ENCODE measurements at regions not wholly inside any gene's neighbourhood (a gene's known extent, or its start where the extent isn't known, plus 50 kb on each side); places are given as distances from the start of the nearest gene placed in this dataset.

DNA sequence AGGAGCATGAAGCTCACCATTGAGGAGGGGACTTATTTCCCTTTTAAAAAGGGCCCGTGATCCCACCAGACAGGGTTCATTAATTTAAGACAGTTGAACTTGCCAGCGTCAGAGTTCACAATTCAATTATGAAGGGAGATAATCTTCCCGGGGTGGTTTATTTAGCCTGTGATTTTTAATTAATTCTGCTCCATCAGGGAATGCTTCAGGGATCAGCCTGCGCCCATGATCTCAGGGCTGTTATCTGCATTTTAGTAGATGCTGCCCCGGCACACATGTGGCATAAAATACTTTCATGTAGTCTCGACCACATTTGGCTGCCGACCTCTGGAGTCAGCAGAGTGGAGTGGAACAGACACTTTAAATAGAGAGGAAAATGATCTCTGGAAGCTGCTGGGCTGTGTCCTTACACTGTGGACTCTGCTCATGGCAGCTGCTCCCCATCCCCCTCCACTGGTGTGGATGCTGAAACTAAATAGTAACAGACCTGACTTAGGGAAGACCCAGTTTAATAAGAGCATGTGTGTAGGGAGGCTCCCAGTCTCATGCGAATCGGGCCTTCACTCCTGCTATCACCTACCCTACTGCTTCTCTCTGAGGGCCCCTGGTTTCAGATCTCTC is 256.9 kb downstream of the TEX29 start:
- intact Hi-C loops (cut with DNase I, micrococcal nuclease), result no loop called here
- no peaks in the 10 kb centered on the region for H3K4me1 Mint-ChIP-seq (ENCODE audit: low read depth)
- ChIA-PET POLR2A (no interaction called here), CTCF (no interaction called here)
- H3K36me3 Mint-ChIP-seq (ENCODE audit: low read depth), result no peaks in the 10 kb centered on the region
- ATAC-seq (ENCODE audit: poor library complexity) (no peak), DNase-seq (no peak)
- H3K4me3 Mint-ChIP-seq, result no peak overlapping the region
- Histone ChIP-seq H3K9me3 (ENCODE audit: control insufficient read depth in 1 of 2, insufficient read depth in 1 of 2, low read length in 2 of 2) (peaks cover 18 to 42% of the 10 kb centered on the region in 2 experiments), H3K36me3 (ENCODE audit: insufficient read depth, low read length) (no peaks in the 10 kb centered on the region), H3K4me1 (ENCODE audit: insufficient read depth, low read length) (no peaks in the 10 kb centered on the region), H3K27me3 (ENCODE audit: control insufficient read depth in 1 of 2, insufficient read depth in 2 of 2, low read length in 2 of 2) (no peaks in the 10 kb centered on the region), H3K27ac (ENCODE audit: low read depth in 1 of 2, low read length in 2 of 2) (no peak overlapping the region), H3K4me3 (ENCODE audit: low read length) (no peak overlapping the region)
- no peak overlapping the region for H3K27ac Mint-ChIP-seq
- no peaks in the 10 kb centered on the region for H3K27me3 Mint-ChIP-seq
- TF ChIP-seq, protein P1, sequence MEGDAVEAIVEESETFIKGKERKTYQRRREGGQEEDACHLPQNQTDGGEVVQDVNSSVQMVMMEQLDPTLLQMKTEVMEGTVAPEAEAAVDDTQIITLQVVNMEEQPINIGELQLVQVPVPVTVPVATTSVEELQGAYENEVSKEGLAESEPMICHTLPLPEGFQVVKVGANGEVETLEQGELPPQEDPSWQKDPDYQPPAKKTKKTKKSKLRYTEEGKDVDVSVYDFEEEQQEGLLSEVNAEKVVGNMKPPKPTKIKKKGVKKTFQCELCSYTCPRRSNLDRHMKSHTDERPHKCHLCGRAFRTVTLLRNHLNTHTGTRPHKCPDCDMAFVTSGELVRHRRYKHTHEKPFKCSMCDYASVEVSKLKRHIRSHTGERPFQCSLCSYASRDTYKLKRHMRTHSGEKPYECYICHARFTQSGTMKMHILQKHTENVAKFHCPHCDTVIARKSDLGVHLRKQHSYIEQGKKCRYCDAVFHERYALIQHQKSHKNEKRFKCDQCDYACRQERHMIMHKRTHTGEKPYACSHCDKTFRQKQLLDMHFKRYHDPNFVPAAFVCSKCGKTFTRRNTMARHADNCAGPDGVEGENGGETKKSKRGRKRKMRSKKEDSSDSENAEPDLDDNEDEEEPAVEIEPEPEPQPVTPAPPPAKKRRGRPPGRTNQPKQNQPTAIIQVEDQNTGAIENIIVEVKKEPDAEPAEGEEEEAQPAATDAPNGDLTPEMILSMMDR (IDR thresholded peaks at IDR 0.05), result no peak
- peaks cover 2% of the 10 kb centered on the region for H3K9me3 Mint-ChIP-seq

DNA sequence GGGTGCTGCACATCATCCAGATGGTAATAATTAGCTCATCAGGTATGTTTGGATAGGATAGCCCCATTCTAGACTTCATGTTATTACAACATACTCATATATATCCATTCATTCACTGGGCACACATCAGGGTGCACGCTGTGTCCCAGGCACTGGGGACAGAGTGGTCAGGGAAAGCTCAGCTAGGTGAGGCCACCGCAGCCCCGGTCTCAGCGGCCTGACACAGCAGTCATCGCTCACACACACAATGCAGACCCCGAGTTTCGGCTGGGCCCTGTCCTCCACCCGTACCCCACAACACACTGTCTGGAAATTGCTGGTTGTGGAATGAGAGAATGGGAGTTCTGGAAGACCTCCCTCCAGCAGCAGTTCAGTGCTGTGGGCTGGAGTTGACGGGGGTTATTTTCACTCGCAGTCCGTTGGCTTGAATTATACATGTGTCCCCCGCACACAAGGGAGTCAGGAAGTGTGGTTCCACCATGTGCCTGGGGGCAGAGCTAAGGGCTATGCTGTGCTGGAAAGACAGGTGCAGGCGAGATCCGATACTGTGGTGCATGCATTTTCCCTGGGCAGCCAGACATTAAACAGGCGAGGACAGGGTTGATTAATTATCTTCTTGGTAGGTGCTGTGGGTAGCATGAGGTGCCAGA is 257.6 kb downstream of the TEX29 start:
- intact Hi-C loops (cut with DNase I, micrococcal nuclease), result no loop called here
- Mint-ChIP-seq H3K27me3 (no peaks in the 10 kb centered on the region), H3K9me3 (peaks cover 2% of the 10 kb centered on the region), H3K4me1 (ENCODE audit: low read depth) (no peaks in the 10 kb centered on the region), H3K27ac (no peak overlapping the region), H3K36me3 (ENCODE audit: low read depth) (no peaks in the 10 kb centered on the region), H3K4me3 (no peak overlapping the region)
- Histone ChIP-seq H3K4me1 (ENCODE audit: insufficient read depth, low read length) (no peaks in the 10 kb centered on the region), H3K36me3 (ENCODE audit: insufficient read depth, low read length) (no peaks in the 10 kb centered on the region), H3K27ac (ENCODE audit: low read depth in 1 of 2, low read length in 2 of 2) (no peak overlapping the region), H3K4me3 (ENCODE audit: low read length) (no peak overlapping the region), H3K9me3 (ENCODE audit: control insufficient read depth in 1 of 2, insufficient read depth in 1 of 2, low read length in 2 of 2) (peaks cover 18 to 37% of the 10 kb centered on the region in 2 experiments), H3K27me3 (ENCODE audit: control insufficient read depth in 1 of 2, insufficient read depth in 2 of 2, low read length in 2 of 2) (no peaks in the 10 kb centered on the region)
- CTCF ChIA-PET, result no interaction called here
- DNase-seq (no peak), ATAC-seq (ENCODE audit: poor library complexity) (no peak)
- TF ChIP-seq, protein P1 (IDR thresholded peaks at IDR 0.05), result no peak
- POLR2A ChIA-PET, result no interaction called here

DNA sequence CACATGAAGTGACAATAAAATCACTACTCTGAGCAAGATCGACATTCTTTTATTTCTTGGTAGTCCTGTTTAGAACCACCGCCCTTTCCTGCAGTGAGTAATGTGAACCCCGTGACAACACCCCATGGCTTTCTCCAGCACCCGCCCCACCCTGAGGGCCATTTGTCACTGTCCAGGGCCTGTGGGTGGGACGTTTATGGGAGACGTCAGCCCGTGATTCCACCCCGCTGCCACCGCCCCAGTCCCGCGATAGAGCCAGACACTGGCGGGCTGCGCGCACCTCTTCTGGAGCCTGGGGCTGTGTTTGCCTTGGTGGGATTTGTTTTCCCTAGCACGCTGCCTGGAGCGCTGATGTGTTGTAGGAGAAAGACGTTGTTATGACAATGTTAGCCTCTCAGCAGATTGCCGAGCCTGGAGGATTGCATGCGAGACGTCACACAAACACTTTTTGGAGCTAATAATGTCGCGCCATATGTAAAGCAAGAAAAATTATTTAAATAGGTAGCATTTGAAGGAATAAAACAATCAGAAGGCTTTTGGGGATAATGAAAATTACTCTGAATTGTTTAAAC is 263.7 kb downstream of the TEX29 start:
- Mint-ChIP-seq H3K27ac (no peak overlapping the region), H3K36me3 (ENCODE audit: low read depth) (no peaks in the 10 kb centered on the region)
- CTCF ChIA-PET, result no interaction called here

More for the DNA sequence above, 263.7 kb downstream of the TEX29 start:
- POLR2A ChIA-PET, result no interaction called here
- no peak overlapping the region for H3K4me3 Mint-ChIP-seq
- Histone ChIP-seq H3K4me3 (ENCODE audit: low read length) (no peak overlapping the region), H3K9me3 (ENCODE audit: control insufficient read depth in 1 of 2, insufficient read depth in 1 of 2, low read length in 2 of 2) (peaks cover 0 to 22% of the 10 kb centered on the region in 2 experiments), H3K27me3 (ENCODE audit: control insufficient read depth in 1 of 2, insufficient read depth in 2 of 2, low read length in 2 of 2) (no peaks in the 10 kb centered on the region), H3K36me3 (ENCODE audit: insufficient read depth, low read length) (no peaks in the 10 kb centered on the region), H3K4me1 (ENCODE audit: insufficient read depth, low read length) (no peaks in the 10 kb centered on the region), H3K27ac (ENCODE audit: low read depth in 1 of 2, low read length in 2 of 2) (no peak overlapping the region)
- intact Hi-C loops (cut with DNase I, micrococcal nuclease), result no loop called here
- TF ChIP-seq, protein P1 (IDR thresholded peaks at IDR 0.05), result no peak
- ATAC-seq (ENCODE audit: poor library complexity) (no peak), DNase-seq (no peak)
- H3K27me3 Mint-ChIP-seq, result no peaks in the 10 kb centered on the region
- H3K9me3 Mint-ChIP-seq, result no peaks in the 10 kb centered on the region
- H3K4me1 Mint-ChIP-seq (ENCODE audit: low read depth), result no peaks in the 10 kb centered on the region

Measured in CD4-positive, alpha-beta T cell (primary cell).